ENCODE measurements at regions not wholly inside any gene's neighbourhood (a gene's known extent, or its start where the extent isn't known, plus 50 kb on each side); places are given as distances from the start of the nearest gene placed in this dataset.

GRCh38 chr15:26325495-26325894 is 447.4 kb downstream of the GABRB3 start:
- no peak overlapping the region for H3K4me3 ChIP-seq
- H3K36me3 ChIP-seq: no peaks in the 10 kb centered on the region
- H3K9me3 ChIP-seq: no peaks in the 10 kb centered on the region
- no peaks in the 10 kb centered on the region for H3K27me3 ChIP-seq
- H3K4me1 ChIP-seq: no peaks in the 10 kb centered on the region
- H3K27ac ChIP-seq: no peak overlapping the region
- DNase-seq (no peak), ATAC-seq (no peak)
- intact Hi-C loops (cut with DNase I): no loop called here
- no peak for TF ChIP-seq CTCF (IDR thresholded peaks at IDR 0.05)
- TF ChIP-seq POLR2A (IDR thresholded peaks at IDR 0.05): no peak

GRCh38 chr15:26323566-26323965 is 449.3 kb downstream of the GABRB3 start:
- H3K4me1 ChIP-seq: no peaks in the 10 kb centered on the region
- ATAC-seq: no peak
- TF ChIP-seq POLR2A (IDR thresholded peaks at IDR 0.05) (no peak), CTCF (IDR thresholded peaks at IDR 0.05) (no peak)

GRCh38 chr15:26318689-26319088 is 454.2 kb downstream of the GABRB3 start:
- H3K36me3 ChIP-seq: no peaks in the 10 kb centered on the region
- H3K9me3 ChIP-seq: no peaks in the 10 kb centered on the region
- intact Hi-C loops (cut with DNase I): no loop called here
- no peak for DNase-seq
- H3K27ac ChIP-seq: no peak overlapping the region
- no peaks in the 10 kb centered on the region for H3K27me3 ChIP-seq
- H3K4me3 ChIP-seq: no peak overlapping the region
- no peak for ATAC-seq
- no peaks in the 10 kb centered on the region for H3K4me1 ChIP-seq
- TF ChIP-seq POLR2A (IDR thresholded peaks at IDR 0.05) (no peak), CTCF (IDR thresholded peaks at IDR 0.05) (no peak)
- 55% methylated on average over 1 of the region's 1 CpG for WGBS (ENCODE audit: insufficient coverage, low coverage, low lambda C conversion rate, missing lambda C conversion rate)

More at GRCh38 chr15:26323566-26323965, 449.3 kb downstream of the GABRB3 start:
- H3K4me3 ChIP-seq: no peak overlapping the region
- H3K27me3 ChIP-seq: no peaks in the 10 kb centered on the region
- H3K36me3 ChIP-seq: no peaks in the 10 kb centered on the region
- intact Hi-C loops (cut with DNase I): no loop called here
- H3K27ac ChIP-seq: no peak overlapping the region
- DNase-seq: no peak
- WGBS (ENCODE audit: insufficient coverage, low coverage, low lambda C conversion rate, missing lambda C conversion rate): 16% methylated on average over 2 of the region's 4 CpGs
- H3K9me3 ChIP-seq: no peaks in the 10 kb centered on the region

GRCh38 chr15:26314577-26314976 is 451.4 kb upstream of the ATP10A start:
- TF ChIP-seq POLR2A (IDR thresholded peaks at IDR 0.05): no peak
- TF ChIP-seq CTCF (IDR thresholded peaks at IDR 0.05): no peak
- Histone ChIP-seq H3K4me3 (no peak overlapping the region), H3K9me3 (no peaks in the 10 kb centered on the region), H3K27ac (no peak overlapping the region), H3K36me3 (no peaks in the 10 kb centered on the region), H3K4me1 (no peaks in the 10 kb centered on the region), H3K27me3 (no peaks in the 10 kb centered on the region)
- no peak for DNase-seq
- intact Hi-C loops (cut with DNase I): no loop called here
- WGBS (ENCODE audit: insufficient coverage, low coverage, low lambda C conversion rate, missing lambda C conversion rate): 39% methylated on average over 4 of the region's 4 CpGs
- ATAC-seq: no peak

- H3K4me1 ChIP-seq: no peaks in the 10 kb centered on the region
- H3K9me3 ChIP-seq: no peaks in the 10 kb centered on the region
- 45% methylated on average over 4 of the region's 4 CpGs for WGBS (ENCODE audit: insufficient coverage, low coverage, low lambda C conversion rate, missing lambda C conversion rate)
- no peak overlapping the region for H3K27ac ChIP-seq
- TF ChIP-seq CTCF (IDR thresholded peaks at IDR 0.05) (no peak), POLR2A (IDR thresholded peaks at IDR 0.05) (no peak)
- intact Hi-C loops (cut with DNase I): no loop called here
- H3K4me3 ChIP-seq: no peak overlapping the region
- no peaks in the 10 kb centered on the region for H3K27me3 ChIP-seq
- ATAC-seq (no peak), DNase-seq (no peak)
- no peaks in the 10 kb centered on the region for H3K36me3 ChIP-seq
Observed at GRCh38 chr15:26311710-26312236, 448.6 kb upstream of the ATP10A start.
